HepG2 (cell line): ENCODE measurements at regions not wholly inside any gene's neighbourhood (a gene's known extent, or its start where the extent isn't known, plus 50 kb on each side); places are given as distances from the start of the nearest gene placed in this dataset.

Experiments used
- EEA1 ChIP-seq: sonication (generic); formaldehyde crosslinking; IDR thresholded peaks from 2 replicates; pipeline ENCODE4 v1.5.1; 2020; ENCODE audit warnings: mild to moderate bottlenecking, missing genetic modification reagents, borderline replicate concordance
- NFE2L2 ChIP-seq: fragments of 150-350 bp; IDR thresholded peaks from 2 replicates; pipeline ENCODE4 v1.6.1; 2014; ENCODE audit warnings: low read length
- RARA ChIP-seq: IDR thresholded peaks from 2 replicates; pipeline ENCODE4 v1.6.1; 2016; ENCODE audit warnings: missing genetic modification reagents, missing compliant biosample characterization
- TBX3 ChIP-seq: fragments of 450-650 bp; IDR thresholded peaks from 2 replicates; pipeline ENCODE4 v1.6.1; 2017; ENCODE audit warnings: antibody characterized with exemption, mild to moderate bottlenecking, inconsistent platforms, borderline replicate concordance
- ZNF713 ChIP-seq: sonication (generic); formaldehyde crosslinking; IDR thresholded peaks from 2 replicates; pipeline ENCODE4 v1.4.0; 2020; ENCODE audit warnings: mild to moderate bottlenecking, missing genetic modification reagents
- ZNF776 ChIP-seq: sonication (generic); formaldehyde crosslinking; IDR thresholded peaks from 2 replicates; pipeline ENCODE4 v1.4.0; 2020; ENCODE audit warnings: mild to moderate bottlenecking, missing genetic modification reagents
- ZNF878 ChIP-seq: sonication (generic); formaldehyde crosslinking; IDR thresholded peaks from 2 replicates; pipeline ENCODE4 v1.8.1; 2023; ENCODE audit warnings: mild to moderate bottlenecking, missing genetic modification reagents, moderate library complexity
- ZSCAN20 ChIP-seq: sonication (generic); formaldehyde crosslinking; IDR thresholded peaks from 2 replicates; pipeline ENCODE4 v1.4.0; 2020; ENCODE audit warnings: missing genetic modification reagents, mild to moderate bottlenecking, borderline replicate concordance
- ZSCAN29 ChIP-seq: sonication (generic); formaldehyde crosslinking; conservative IDR thresholded peaks from 2 replicates; pipeline ENCODE4 v1.4.0; 2020; ENCODE audit warnings: mild to moderate bottlenecking, missing genetic modification reagents
- TF ChIP-seq, protein P1 (sequence below): IDR thresholded peaks from 2 replicates; pipeline ENCODE4 v1.6.1; 2016; ENCODE audit warnings: missing genetic modification reagents, missing compliant biosample characterization
- TF ChIP-seq, protein P2 (sequence below): sonication (generic); formaldehyde crosslinking; IDR thresholded peaks from 2 replicates; pipeline ENCODE4 v1.9.0; 2021; ENCODE audit warnings: missing genetic modification reagents, borderline replicate concordance
- TF ChIP-seq, protein P3 (sequence below): sonication (generic); formaldehyde crosslinking; IDR thresholded peaks from 2 replicates; pipeline ENCODE4 v1.4.0; 2020; ENCODE audit warnings: missing genetic modification reagents
- TF ChIP-seq, protein P4 (sequence below): sonication (generic); formaldehyde crosslinking; IDR thresholded peaks from 2 replicates; pipeline ENCODE4 v1.5.0; 2020; ENCODE audit warnings: missing genetic modification reagents

DNA sequence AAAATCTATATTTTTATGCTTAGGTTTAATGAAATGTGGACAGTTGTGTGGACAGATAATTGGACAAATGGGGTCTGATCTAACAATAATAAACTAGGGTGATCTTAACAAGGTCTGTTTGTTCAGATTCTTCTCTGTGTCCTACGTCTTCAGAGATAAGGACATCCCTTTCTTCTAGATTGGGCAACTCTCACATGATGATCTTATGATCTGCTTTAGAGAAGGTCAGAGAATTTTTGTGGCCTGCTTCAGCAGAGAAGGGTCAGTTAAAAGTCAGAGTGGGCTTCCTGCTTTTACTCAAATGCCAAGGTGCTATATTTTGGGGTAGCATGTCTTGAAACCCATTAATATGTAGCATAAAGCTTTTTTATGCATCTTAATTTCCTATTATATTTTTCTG is 63.8 kb upstream of the RGMB start (continued):
- TF ChIP-seq, protein P1, sequence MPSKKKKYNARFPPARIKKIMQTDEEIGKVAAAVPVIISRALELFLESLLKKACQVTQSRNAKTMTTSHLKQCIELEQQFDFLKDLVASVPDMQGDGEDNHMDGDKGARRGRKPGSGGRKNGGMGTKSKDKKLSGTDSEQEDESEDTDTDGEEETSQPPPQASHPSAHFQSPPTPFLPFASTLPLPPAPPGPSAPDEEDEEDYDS (CRISPR knock-in tag): no peak
- TF ChIP-seq ZNF878 (CRISPR knock-in tag) (no peak), ZSCAN29 (CRISPR knock-in tag) (no peak), TBX3 (no peak), ZNF713 (no peak), ZNF776 (CRISPR knock-in tag) (no peak), EEA1 (no peak), RARA (CRISPR knock-in tag) (no peak), NFE2L2 (no peak), ZSCAN20 (CRISPR knock-in tag) (no peak)
- TF ChIP-seq, protein P2, sequence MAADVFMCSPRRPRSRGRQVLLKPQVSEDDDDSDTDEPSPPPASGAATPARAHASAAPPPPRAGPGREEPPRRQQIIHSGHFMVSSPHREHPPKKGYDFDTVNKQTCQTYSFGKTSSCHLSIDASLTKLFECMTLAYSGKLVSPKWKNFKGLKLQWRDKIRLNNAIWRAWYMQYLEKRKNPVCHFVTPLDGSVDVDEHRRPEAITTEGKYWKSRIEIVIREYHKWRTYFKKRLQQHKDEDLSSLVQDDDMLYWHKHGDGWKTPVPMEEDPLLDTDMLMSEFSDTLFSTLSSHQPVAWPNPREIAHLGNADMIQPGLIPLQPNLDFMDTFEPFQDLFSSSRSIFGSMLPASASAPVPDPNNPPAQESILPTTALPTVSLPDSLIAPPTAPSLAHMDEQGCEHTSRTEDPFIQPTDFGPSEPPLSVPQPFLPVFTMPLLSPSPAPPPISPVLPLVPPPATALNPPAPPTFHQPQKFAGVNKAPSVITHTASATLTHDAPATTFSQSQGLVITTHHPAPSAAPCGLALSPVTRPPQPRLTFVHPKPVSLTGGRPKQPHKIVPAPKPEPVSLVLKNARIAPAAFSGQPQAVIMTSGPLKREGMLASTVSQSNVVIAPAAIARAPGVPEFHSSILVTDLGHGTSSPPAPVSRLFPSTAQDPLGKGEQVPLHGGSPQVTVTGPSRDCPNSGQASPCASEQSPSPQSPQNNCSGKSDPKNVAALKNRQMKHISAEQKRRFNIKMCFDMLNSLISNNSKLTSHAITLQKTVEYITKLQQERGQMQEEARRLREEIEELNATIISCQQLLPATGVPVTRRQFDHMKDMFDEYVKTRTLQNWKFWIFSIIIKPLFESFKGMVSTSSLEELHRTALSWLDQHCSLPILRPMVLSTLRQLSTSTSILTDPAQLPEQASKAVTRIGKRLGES (CRISPR knock-in tag): no peak
- TF ChIP-seq, protein P3, sequence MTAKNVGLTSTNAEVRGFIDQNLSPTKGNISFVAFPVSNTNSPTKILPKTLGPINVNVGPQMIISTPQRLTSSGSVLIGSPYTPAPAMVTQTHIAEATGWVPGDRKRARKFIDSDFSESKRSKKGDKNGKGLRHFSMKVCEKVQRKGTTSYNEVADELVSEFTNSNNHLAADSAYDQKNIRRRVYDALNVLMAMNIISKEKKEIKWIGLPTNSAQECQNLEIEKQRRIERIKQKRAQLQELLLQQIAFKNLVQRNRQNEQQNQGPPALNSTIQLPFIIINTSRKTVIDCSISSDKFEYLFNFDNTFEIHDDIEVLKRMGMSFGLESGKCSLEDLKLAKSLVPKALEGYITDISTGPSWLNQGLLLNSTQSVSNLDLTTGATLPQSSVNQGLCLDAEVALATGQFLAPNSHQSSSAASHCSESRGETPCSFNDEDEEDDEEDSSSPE: no peak
- TF ChIP-seq, protein P4, sequence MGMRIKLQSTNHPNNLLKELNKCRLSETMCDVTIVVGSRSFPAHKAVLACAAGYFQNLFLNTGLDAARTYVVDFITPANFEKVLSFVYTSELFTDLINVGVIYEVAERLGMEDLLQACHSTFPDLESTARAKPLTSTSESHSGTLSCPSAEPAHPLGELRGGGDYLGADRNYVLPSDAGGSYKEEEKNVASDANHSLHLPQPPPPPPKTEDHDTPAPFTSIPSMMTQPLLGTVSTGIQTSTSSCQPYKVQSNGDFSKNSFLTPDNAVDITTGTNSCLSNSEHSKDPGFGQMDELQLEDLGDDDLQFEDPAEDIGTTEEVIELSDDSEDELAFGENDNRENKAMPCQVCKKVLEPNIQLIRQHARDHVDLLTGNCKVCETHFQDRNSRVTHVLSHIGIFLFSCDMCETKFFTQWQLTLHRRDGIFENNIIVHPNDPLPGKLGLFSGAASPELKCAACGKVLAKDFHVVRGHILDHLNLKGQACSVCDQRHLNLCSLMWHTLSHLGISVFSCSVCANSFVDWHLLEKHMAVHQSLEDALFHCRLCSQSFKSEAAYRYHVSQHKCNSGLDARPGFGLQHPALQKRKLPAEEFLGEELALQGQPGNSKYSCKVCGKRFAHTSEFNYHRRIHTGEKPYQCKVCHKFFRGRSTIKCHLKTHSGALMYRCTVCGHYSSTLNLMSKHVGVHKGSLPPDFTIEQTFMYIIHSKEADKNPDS: no peak
